Gastroesophageal sphincter (tissue), 4 donors: ENCODE measurements at regions not wholly inside any gene's neighbourhood (a gene's known extent, or its start where the extent isn't known, plus 50 kb on each side); places are given as distances from the start of the nearest gene placed in this dataset.

Experiments
- ATAC-seq: fragments of 150-250 bp; one replicate; pipeline ENCODE4 v1.9.1; 2016; ENCODE audit warnings: mild to moderate bottlenecking, moderate library complexity
- H3K27ac ChIP-seq, 4 donors: fragments of 200-600 bp; sonication (generic) in 3 of 4; 1 replicate in 3 of 4; 2 replicates in 1 of 4; pipeline ENCODE4 v1.5.1; 2016 to 2019
- H3K27me3 ChIP-seq: fragments of 200-600 bp; sonication (generic); one replicate; pipeline ENCODE4 v1.5.1; 2019
- H3K36me3 ChIP-seq, 2 donors: fragments of 200-600 bp; sonication (generic); one replicate each; pipeline ENCODE4 v1.5.1; 2019; ENCODE audit warnings: control low read depth in 1 of 2
- H3K4me1 ChIP-seq, 3 donors: fragments of 200-600 bp; sonication (generic); 1 replicate in 2 of 3; 2 replicates in 1 of 3; pipeline ENCODE4 v1.5.1; 2016 to 2019; ENCODE audit warnings: control low read depth in 2 of 3
- H3K4me3 ChIP-seq, 2 donors: fragments of 200-600 bp; sonication (generic); one replicate each; pipeline ENCODE4 v1.5.1; 2019; ENCODE audit warnings: mild to moderate bottlenecking in 1 of 2, moderate library complexity in 1 of 2
- H3K9me3 ChIP-seq, 3 donors: fragments of 200-600 bp; sonication (generic); one replicate each; pipeline ENCODE4 v1.5.1; 2017 to 2019; ENCODE audit warnings: control low read depth in 2 of 3
- CTCF ChIP-seq, 4 experiments: fragments of 200-600 bp in 2 of 4; fragments of 450-650 bp in 2 of 4; sonication (generic) in 1 of 4; IDR thresholded peaks; one replicate each; pipeline ENCODE4 v1.5.1; 2017 to 2019; ENCODE audit warnings: antibody characterized with exemption in 4 of 4, mild to moderate bottlenecking in 2 of 4, moderate library complexity in 2 of 4
- EP300 ChIP-seq: sonication (generic); formaldehyde crosslinking; IDR thresholded peaks from one replicate; pipeline ENCODE4 v1.6.1; 2017; ENCODE audit warnings: antibody characterized with exemption, mild to moderate bottlenecking
- POLR2A ChIP-seq, 2 donors: fragments of 450-650 bp; IDR thresholded peaks; one replicate each; pipeline ENCODE4 v1.6.1; 2017; ENCODE audit warnings: antibody characterized with exemption in 2 of 2, mild to moderate bottlenecking in 2 of 2, moderate library complexity in 1 of 2
- POLR2AphosphoS5 ChIP-seq: sonication (generic); formaldehyde crosslinking; IDR thresholded peaks from one replicate; pipeline ENCODE4 v1.6.1; 2017; ENCODE audit warnings: antibody characterized with exemption
- WGBS, 2 donors: methylation state at CpG; one replicate each; pipeline ENCODE4 v1.1.5; 2018; ENCODE audit warnings: low coverage in 1 of 2; 5-methylcytosine and 5-hydroxymethylcytosine counted together

GRCh38 chr3:103371411-103371810, 936.6 kb downstream of the ZPLD1 start:
- Histone ChIP-seq H3K4me3 (no peak overlapping the region), H3K4me1 (no peaks in the 10 kb centered on the region), H3K27ac (no peak overlapping the region), H3K27me3 (no peaks in the 10 kb centered on the region), H3K36me3 (no peaks in the 10 kb centered on the region), H3K9me3 (no peaks in the 10 kb centered on the region)
- 45 to 56% methylated on average over 1 of the region's 1 CpG for WGBS, 2 donors
- no peak for ATAC-seq
- no peak for TF ChIP-seq POLR2AphosphoS5
- no peak for TF ChIP-seq POLR2A (IDR thresholded peaks at IDR 0.05)
- TF ChIP-seq EP300: no peak
- no peak for TF ChIP-seq CTCF (IDR thresholded peaks at IDR 0.05)

- no peaks in the 10 kb centered on the region for H3K36me3 ChIP-seq
- ATAC-seq: no peak
- H3K4me3 ChIP-seq: no peak overlapping the region
- TF ChIP-seq POLR2A (IDR thresholded peaks at IDR 0.05): no peak
- no peak for TF ChIP-seq CTCF (IDR thresholded peaks at IDR 0.05)
- no peak for TF ChIP-seq POLR2AphosphoS5
- no peak for TF ChIP-seq EP300
- no peak overlapping the region for H3K27ac ChIP-seq
- no peaks in the 10 kb centered on the region for H3K4me1 ChIP-seq
- 48 to 60% methylated on average over 3 of the region's 3 CpGs for WGBS, 2 donors
- no peaks in the 10 kb centered on the region for H3K27me3 ChIP-seq
- no peaks in the 10 kb centered on the region for H3K9me3 ChIP-seq
These were observed 937.2 kb downstream of the ZPLD1 start for GRCh38 chr3:103372031-103372430.

GRCh38 chr3:103380391-103380790, 945.6 kb downstream of the ZPLD1 start:
- H3K9me3 ChIP-seq: no peaks in the 10 kb centered on the region
- no peaks in the 10 kb centered on the region for H3K27me3 ChIP-seq
- no peak for ATAC-seq
- no peak for TF ChIP-seq CTCF (IDR thresholded peaks at IDR 0.05)
- no peak for TF ChIP-seq EP300
- no peak for TF ChIP-seq POLR2A (IDR thresholded peaks at IDR 0.05)
- TF ChIP-seq POLR2AphosphoS5: no peak
- H3K4me3 ChIP-seq: no peak overlapping the region
- H3K36me3 ChIP-seq: no peaks in the 10 kb centered on the region
- no peaks in the 10 kb centered on the region for H3K4me1 ChIP-seq
- no peak overlapping the region for H3K27ac ChIP-seq

- no peak for ATAC-seq
- 81 to 86% methylated on average over 3 of the region's 5 CpGs for WGBS, 2 donors
- Histone ChIP-seq H3K4me3 (no peak overlapping the region), H3K36me3 (no peaks in the 10 kb centered on the region), H3K27ac (no peak overlapping the region), H3K27me3 (no peaks in the 10 kb centered on the region), H3K9me3 (no peaks in the 10 kb centered on the region), H3K4me1 (no peaks in the 10 kb centered on the region)
- TF ChIP-seq CTCF (IDR thresholded peaks at IDR 0.05): no peak
- TF ChIP-seq POLR2A (IDR thresholded peaks at IDR 0.05): no peak
- no peak for TF ChIP-seq EP300
- TF ChIP-seq POLR2AphosphoS5: no peak
These were observed 946.7 kb downstream of the ZPLD1 start for GRCh38 chr3:103381296-103382079.

GRCh38 chr3:103385961-103386656, 951.3 kb downstream of the ZPLD1 start:
- WGBS, 2 donors: 41 to 65% methylated on average over 6 of the region's 6 CpGs
- H3K9me3 ChIP-seq: no peaks in the 10 kb centered on the region
- no peak overlapping the region for H3K27ac ChIP-seq
- H3K4me3 ChIP-seq: no peak overlapping the region
- H3K27me3 ChIP-seq: no peaks in the 10 kb centered on the region
- no peak for TF ChIP-seq POLR2AphosphoS5
- no peak for TF ChIP-seq EP300
- no peak for TF ChIP-seq POLR2A (IDR thresholded peaks at IDR 0.05)
- TF ChIP-seq CTCF (IDR thresholded peaks at IDR 0.05): no peak
- ATAC-seq: no peak
- no peaks in the 10 kb centered on the region for H3K36me3 ChIP-seq
- H3K4me1 ChIP-seq: no peaks in the 10 kb centered on the region
